Muscle of back (tissue), 3 donors: ENCODE measurements at regions not wholly inside any gene's neighbourhood (a gene's known extent, or its start where the extent isn't known, plus 50 kb on each side); places are given as distances from the start of the nearest gene placed in this dataset.
A peak's percentile ranks its signal among the peaks of the same experiment; 100 is the strongest.
"Not testable (repeated sequence)": the region's sequence is repeated elsewhere in the genome, so short reads cannot be mapped to it uniquely, and the experiment has no call there.

ENCODE experiments used
- DNase-seq, 3 donors: peaks; one replicate each; pipeline versions ENCODE4 v3.0.0 to v3.0.0-alpha.2; 2013

DNA sequence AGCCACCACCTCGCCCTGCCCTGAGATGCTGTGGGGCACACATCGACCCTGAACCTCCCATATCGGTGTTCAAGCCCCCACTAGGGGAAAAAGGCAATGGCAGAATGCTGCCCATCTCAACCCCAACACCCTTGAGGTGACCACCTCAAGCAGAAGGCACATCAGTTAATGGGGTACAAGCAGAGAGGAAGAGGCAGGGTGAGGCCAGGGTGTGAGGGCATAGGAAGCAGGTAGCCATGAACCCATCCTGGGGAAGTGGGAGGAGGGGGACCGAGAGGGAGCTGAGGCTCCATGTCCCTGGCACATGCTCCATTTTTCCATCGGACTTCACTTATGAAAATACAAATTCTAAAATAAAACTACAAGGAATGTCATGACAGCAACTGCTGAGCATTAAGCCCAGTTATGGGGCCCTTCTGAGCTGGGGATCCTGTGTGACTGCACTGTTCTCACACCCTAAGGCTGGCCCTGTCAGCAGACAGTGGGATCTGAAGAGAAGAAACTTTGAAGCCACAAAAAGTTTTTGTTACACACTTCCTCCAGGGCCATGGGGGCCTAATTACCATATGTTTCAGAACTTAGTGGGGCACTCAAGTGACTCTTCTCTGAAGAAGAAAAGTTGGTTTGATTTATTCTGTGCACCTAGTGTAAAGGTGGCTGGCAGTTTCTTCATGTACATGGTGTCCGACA, 68.2 kb upstream of the FAM241A start:
- DNase-seq: no peak

DNA sequence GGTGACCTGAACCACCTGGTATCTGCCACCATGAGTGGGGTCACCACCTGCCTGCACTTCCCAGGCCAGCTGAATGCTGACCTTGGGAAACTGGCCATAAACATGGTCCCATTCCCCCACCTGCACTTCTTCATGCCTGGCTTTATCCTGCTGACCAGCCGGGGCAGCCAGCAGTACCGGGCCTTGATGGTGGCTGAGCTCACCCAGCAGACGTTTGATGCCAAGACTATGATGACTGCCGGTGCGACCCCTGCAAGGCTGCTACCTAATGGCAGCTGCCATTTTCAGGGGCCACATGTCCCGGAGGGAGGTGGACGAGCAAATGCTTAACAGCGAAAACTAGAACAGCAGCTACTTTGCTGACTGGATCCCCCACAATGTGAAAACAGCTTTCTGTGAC, 67.5 kb upstream of the FAM241A start:
- DNase-seq: no peak

DNA sequence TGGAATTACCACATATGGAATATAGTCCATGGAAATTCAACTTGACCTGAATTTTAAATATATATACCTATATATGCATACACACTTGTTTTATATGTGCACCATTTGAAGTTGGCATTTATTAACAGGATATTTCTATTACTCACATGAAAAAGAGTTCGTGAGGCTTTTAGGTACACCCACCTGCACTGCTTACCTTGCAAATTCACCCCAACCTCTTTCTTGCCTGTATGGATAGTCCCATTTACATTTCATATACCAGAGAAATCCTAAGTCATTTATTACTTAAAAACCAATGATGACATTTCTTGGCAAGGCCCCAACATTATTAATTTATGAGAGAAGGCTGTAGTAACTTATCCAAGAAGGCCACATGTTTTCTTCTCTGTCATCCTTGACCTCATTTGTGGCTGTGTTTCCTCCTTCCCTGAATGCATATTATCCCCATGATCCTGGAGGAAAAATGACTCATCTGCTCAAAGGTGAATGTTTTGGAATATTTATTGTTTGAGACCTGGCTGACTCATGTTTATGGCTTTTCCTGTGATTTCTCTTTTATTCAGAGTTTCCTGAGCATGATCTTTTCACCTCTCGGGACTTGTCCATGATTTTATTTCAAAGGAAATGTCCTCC, 62.2 kb upstream of the FAM241A start:
- peak in 2 of 3 donors; percentile 16 to 75 for DNase-seq

DNA sequence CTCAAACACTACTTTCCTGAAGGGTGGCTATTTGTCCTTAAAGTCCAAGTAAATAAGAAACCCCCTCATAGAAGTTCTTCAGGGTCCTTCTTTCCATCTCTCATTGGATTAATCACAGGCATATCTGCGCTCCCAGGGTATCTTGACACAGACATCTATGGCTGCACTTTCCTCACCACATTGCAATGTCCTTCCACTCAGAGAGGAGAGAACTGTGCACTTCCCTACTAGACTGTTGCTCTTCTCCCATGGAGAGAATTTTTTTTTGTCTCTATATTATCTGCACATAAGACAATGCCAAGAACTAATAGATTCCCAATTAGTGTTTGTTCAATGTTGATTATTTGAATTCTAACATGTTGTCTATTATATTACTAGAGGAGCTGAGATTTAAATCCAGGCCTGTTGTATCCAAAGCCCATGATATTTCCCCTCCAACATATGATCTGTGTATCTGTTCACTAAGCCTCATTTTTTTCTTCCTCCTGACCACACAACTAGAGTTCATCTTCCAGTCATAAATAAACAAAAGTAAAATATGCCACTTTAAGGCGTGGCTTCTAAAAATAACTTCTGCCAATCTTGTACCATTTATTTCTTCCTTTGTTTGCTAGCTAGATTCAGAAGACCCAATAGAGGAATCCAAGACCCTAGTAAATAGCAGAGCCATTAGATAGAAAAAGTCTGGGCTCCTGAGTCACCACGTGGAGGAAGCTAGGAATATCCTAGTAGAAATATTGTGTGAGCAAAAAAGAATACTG, 61.5 kb upstream of the FAM241A start:
- no peak for DNase-seq

DNA sequence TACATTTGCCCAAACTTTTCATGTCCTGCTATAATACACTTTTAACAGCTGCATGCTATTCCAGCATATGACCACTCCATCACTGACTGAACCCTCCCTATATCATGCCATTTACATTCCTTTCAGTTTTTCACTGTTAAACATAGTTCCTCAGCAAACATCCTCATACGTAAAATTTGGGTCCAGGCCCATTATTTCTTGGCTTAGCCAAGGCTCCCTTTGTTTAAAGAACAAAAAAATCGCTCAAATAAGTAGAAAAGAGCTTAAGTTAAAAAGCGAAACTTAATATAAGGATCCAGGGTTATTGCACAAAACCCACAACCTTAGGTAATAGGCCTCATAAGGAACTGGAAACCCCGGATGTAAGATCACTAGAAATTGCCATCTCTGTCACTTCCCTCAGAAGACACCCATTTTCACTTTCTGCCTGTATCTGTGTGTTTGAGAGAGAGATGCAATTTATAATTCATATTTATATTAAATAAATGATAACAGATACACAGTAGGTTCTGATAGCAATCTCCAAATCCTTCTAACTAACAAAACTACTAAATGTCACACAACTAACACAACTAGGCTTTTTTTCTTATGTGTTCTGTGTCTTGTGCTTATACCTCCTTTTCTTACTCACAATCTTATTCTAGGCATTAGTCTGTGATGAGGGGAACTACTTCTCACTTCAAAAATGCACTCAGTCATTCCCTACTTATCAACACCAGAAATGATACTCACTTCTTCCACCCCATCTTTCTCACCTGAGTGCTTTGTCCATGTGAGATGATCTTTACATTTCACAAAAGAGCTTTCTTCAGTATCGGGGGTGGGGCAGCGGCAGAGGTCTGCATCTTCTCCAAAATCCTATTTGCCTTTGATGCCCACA, 59.9 kb upstream of the FAM241A start:
- no peak for DNase-seq

DNA sequence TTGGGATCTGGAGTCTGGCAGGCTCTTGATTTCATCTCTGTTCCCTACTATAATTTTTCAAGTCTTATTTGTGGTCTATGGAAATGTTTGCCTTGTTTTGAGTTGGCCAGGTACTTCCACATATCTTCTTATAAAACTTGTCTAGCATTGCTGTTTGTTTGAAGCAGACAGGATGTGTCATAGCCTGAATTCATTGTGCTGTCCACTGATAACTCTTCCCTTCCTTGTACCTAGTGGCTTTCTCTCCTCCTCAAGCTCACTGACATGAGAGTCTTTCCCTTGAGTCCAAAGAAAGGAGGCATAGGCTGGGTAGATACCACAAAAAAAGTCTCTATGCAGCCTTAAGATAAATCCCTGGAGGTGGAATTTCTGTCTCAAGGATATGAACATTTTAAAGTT, 59.2 kb upstream of the FAM241A start:
- DNase-seq: no peak

DNA sequence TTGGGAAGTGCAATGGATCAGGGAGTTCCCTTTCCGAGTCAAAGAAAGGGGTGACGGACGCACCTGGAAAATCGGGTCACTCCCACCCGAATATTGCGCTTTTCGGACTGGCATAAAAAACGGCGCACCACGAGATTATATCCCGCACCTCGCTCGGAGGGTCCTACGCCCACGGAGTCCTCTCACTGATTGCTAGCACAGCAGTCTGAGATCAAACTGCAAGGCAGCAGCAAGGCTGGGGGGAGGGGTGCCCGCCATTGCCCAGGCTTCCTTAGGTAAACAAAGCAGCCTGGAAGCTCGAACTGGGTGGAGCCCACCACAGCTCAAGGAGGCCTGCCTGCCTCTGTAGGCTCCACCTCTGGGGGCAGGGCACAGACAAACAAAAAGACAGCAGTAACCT, 58.6 kb upstream of the FAM241A start:
- not testable (repeated sequence) for DNase-seq

DNA sequence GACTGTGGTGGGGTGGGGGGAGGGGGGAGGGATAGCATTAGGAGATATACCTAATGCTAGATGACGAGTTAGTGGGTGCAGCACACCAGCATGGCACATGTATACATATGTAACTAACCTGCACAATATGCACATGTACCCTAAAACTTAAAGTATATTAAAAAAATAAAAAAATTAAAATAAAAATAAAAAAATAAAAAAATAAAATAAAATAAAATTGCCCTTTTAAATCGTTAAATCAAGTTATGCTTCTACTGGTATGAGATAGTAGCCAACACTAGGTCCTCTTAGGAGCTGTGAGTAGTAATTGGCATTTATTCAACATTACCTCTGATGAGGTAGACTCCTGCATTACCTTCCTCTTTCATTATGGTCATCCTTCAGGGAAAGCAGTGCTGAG, 52.9 kb upstream of the FAM241A start:
- not testable (repeated sequence) for DNase-seq

DNA sequence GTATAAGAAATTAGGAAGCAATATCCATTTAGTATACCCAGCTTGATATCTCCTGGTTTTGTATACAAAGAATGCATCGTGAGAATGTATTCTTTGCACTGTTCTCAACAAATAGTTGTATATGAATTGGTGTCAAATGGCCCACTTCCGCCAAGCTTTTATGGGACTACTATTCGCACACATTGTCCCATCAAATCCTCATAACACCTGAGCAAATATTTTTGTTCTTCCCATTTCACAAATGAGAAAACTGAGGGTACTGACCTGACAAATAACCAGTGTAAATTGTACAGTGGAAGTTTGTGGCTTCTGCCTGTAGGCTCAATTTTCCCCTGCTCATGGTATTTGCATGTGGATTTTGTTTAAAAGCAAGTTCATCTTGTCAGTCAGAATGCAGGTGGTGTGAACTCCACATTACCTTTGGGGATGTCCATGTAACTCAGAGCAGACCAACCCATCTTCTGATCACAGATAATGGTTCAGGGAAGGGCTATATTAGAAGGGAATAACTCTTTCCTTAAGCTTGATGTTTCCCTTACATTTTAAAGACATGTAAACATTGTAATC, 51.5 kb upstream of the FAM241A start:
- DNase-seq: no peak

DNA sequence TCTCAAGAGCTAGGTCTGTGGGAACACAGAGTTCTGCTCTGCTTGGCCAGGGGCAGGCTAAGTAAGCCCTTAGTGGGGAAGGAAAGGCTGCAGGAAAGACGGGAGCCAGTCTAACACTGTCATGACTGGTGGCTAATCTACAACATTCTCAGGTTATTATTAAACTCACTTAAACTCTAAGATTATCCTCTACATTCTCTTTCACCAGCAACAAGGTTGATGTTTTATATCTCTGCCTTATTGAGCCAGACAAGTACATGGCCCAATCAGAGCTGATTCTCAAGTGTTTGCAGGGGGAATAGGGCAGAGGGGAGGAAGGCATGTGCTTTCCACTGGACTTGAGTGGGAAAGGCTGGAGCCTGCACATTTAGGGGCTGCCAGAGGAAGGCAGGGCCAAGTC, 50.9 kb upstream of the FAM241A start:
- no peak for DNase-seq
